WERI-Rb-1 (cell line): ENCODE measurements at regions not wholly inside any gene's neighbourhood (a gene's known extent, or its start where the extent isn't known, plus 50 kb on each side); places are given as distances from the start of the nearest gene placed in this dataset.

Experiments
- DNase-seq: peaks from one replicate; pipeline ENCODE4 v3.0.0-alpha.2; 2020
- H3K27ac ChIP-seq: fragments of 250-450 bp; sonication (Bioruptor Pico); 2 replicates; pipeline ENCODE4 v1.5.1; 2020; ENCODE audit warnings: mild to moderate bottlenecking, moderate library complexity
- H3K27me3 ChIP-seq: fragments of 250-450 bp; sonication (Bioruptor Pico); 2 replicates; pipeline ENCODE4 v1.5.1; 2021; ENCODE audit warnings: mild to moderate bottlenecking, low read depth, moderate library complexity; ENCODE audit not compliant: insufficient read depth, severe bottlenecking
- H3K36me3 ChIP-seq: fragments of 250-450 bp; sonication (Bioruptor Pico); 2 replicates; pipeline ENCODE4 v1.5.1; 2020; ENCODE audit warnings: mild to moderate bottlenecking, moderate library complexity
- H3K4me3 ChIP-seq: 2 replicates; pipeline ENCODE4 v1.5.1; 2011; ENCODE audit warnings: low read depth, mild to moderate bottlenecking, control low read depth, low read length
- H3K9me3 ChIP-seq: fragments of 250-450 bp; sonication (Bioruptor Pico); 2 replicates; pipeline ENCODE4 v1.5.1; 2021; ENCODE audit warnings: mild to moderate bottlenecking, moderate library complexity; ENCODE audit not compliant: severe bottlenecking
- TF ChIP-seq, protein P1 (sequence below): IDR thresholded peaks from 2 replicates; pipeline ENCODE4 v1.5.1; 2011; ENCODE audit warnings: low read depth, mild to moderate bottlenecking, control low read depth, inconsistent platforms, low read length

DNA sequence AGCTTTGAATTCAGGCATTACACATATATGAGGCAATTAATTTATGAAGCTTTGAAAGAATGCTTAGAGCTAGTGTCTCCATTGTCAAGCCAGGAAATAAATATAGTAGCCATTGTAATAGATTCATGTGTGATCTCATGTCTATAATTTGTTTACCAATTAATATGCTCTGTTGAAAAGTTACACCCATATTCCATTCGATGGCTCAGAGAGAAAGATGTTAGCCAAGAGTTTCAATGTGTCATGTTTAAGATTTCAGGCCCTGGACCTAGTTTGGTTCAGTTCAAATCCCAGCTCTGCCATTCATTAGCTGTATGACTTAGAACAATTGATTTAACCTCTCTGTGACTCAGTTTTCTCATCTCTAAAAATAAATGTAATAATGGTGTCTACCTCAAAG, 263.3 kb downstream of the SNCA start:
- H3K27me3 ChIP-seq: no peaks in the 10 kb centered on the region
- DNase-seq: no peak
- no peak overlapping the region for H3K4me3 ChIP-seq
- no peaks in the 10 kb centered on the region for H3K36me3 ChIP-seq
- no peak overlapping the region for H3K27ac ChIP-seq
- H3K9me3 ChIP-seq: no peaks in the 10 kb centered on the region
- TF ChIP-seq, protein P1, sequence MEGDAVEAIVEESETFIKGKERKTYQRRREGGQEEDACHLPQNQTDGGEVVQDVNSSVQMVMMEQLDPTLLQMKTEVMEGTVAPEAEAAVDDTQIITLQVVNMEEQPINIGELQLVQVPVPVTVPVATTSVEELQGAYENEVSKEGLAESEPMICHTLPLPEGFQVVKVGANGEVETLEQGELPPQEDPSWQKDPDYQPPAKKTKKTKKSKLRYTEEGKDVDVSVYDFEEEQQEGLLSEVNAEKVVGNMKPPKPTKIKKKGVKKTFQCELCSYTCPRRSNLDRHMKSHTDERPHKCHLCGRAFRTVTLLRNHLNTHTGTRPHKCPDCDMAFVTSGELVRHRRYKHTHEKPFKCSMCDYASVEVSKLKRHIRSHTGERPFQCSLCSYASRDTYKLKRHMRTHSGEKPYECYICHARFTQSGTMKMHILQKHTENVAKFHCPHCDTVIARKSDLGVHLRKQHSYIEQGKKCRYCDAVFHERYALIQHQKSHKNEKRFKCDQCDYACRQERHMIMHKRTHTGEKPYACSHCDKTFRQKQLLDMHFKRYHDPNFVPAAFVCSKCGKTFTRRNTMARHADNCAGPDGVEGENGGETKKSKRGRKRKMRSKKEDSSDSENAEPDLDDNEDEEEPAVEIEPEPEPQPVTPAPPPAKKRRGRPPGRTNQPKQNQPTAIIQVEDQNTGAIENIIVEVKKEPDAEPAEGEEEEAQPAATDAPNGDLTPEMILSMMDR: no peak

DNA sequence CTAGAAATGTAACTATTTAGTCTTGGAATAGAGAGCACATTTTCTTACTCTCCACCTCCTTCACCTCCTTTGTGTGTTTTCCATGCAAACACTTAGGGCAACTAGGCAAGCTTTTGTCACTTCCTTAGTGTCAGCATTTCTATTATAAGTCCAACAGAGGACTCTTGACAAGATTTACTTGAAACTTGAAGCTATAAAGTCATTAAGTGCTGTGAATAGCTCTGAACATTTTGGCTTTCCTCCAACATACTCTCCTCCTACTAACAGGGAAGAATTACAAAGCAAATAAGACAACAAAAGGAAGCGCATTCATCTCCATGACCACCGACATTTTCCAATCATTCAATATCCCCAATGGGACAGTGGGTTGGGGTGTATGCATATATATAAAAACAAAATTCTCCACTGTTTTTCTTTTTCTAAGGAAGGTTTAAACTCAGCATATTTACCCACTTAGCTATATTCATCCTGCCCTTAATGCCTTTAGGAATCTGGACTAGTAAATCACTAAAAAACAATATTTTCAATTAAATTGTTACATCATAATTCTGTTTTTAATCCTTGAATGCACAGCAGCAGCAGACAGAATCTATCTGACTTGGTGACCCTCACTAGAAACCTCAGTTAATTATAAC, 264.6 kb downstream of the SNCA start:
- H3K27me3 ChIP-seq: no peaks in the 10 kb centered on the region
- no peak overlapping the region for H3K4me3 ChIP-seq
- H3K9me3 ChIP-seq: no peaks in the 10 kb centered on the region
- no peak for DNase-seq
- no peaks in the 10 kb centered on the region for H3K36me3 ChIP-seq
- no peak overlapping the region for H3K27ac ChIP-seq
- TF ChIP-seq, protein P1: no peak

DNA sequence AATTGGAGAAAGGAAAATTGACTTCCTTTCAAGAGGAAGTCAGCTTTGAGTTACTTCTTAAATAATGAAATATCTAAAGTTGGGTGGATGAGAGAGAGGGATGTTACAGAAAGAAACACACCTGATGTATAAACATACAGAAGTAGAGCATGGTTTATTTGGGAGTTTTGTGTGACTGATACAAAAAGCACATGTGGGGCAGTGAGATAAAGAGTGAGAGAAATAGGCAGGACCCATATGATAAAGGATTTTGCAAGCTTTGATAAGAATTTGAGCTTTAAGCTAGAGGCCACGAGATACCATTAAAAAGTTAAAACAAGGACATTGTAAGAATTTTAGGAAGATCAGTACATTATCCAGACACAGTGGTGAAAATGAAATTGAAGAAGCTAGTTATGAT, 263.3 kb upstream of the GPRIN3 start:
- Histone ChIP-seq H3K9me3 (no peaks in the 10 kb centered on the region), H3K4me3 (no peak overlapping the region), H3K27ac (no peak overlapping the region), H3K36me3 (no peaks in the 10 kb centered on the region), H3K27me3 (no peaks in the 10 kb centered on the region)
- TF ChIP-seq, protein P1: no peak
- DNase-seq: no peak

- no peak for DNase-seq
- Histone ChIP-seq H3K27me3 (no peaks in the 10 kb centered on the region), H3K36me3 (no peaks in the 10 kb centered on the region), H3K4me3 (no peak overlapping the region), H3K27ac (no peak overlapping the region), H3K9me3 (no peaks in the 10 kb centered on the region)
- TF ChIP-seq, protein P1: no peak
These were observed 260.3 kb upstream of the GPRIN3 start for GRCh38 chr4:89567936-89568335.

DNA sequence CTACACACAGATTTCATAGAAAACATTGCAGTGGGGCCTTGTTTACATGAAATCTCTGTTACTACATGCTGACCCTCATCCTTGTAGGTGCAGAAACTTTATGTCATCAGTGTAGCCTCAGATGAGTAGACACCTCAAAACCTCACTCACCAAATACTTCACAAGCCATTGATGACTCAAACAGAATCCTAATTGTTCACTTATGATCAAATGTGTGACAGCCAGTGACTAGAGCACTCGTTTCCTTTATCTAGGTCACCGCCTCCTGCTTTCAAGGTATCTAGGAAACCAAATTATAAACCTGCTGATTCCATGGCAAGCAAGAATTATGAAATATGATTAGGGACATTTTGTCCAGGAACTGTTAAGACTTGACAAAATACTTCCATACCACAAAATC, 255.8 kb upstream of the GPRIN3 start:
- no peaks in the 10 kb centered on the region for H3K27me3 ChIP-seq
- TF ChIP-seq, protein P1: no peak
- no peak overlapping the region for H3K4me3 ChIP-seq
- DNase-seq: no peak
- H3K36me3 ChIP-seq: no peaks in the 10 kb centered on the region
- no peak overlapping the region for H3K27ac ChIP-seq
- H3K9me3 ChIP-seq: no peaks in the 10 kb centered on the region

DNA sequence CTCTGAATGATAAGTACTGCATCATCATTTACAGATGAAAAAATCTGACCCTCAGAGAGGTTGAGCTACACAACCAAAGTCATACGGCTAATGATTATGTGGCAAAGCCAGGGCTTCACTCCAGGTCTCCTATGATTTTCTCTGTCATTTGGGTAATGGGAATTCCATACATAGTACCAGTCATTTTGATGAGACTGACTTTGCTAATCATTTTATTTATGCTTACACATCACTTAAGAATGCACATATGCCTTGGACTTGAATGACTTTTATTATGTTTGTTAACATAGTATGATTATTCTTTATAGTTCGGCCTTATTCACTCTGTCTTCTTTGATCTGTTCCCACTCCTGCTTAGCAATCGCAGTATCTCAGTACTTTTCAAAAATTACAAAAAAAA, 255.1 kb upstream of the GPRIN3 start:
- Histone ChIP-seq H3K4me3 (no peak overlapping the region), H3K27ac (no peak overlapping the region), H3K9me3 (no peaks in the 10 kb centered on the region), H3K27me3 (no peaks in the 10 kb centered on the region), H3K36me3 (no peaks in the 10 kb centered on the region)
- TF ChIP-seq, protein P1: no peak
- DNase-seq: no peak
